ENCODE measurements at regions not wholly inside any gene's neighbourhood (a gene's known extent, or its start where the extent isn't known, plus 50 kb on each side); places are given as distances from the start of the nearest gene placed in this dataset.

DNA sequence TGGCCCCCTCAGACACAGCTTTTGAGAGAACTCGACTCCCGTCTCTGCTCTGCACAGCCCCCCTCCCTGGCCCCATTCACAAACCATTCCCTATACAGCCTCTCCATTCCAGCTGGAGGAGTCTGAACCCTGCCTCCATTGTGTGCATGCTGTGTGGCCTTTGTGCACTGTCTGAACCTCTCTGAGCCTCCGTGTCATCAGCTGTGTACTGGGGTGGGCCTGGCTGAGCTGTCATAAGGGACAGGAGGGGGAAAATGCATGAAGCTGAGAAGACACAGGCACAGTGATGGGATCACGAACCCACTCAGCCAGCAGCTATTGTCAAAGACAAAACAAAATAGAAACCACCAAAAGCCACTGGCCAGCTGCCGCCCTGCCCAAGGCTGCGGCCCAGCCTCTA lies 130.8 kb downstream of the RFLNA start:
- DNase-seq: no peak

DNA sequence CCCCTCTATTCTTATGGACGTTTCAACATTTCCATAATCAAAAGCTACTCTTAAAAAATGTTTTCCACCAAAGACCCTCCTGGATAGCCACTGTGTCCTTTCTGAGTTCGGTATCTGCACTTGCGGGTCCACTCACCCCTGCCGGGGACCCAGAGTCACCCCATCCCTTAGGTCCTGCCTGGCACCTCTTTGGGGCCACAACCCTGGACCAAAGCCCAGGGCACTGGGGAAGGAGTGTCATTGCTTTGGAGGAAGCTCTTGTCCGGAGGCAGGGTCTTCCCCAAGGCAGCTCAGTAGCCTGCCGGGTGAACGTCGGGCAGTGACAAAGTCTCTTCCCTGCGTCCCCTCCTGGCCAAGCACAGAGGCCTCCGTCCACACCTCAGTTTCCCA lies 129.6 kb downstream of the RFLNA start:
- no peak for DNase-seq

DNA sequence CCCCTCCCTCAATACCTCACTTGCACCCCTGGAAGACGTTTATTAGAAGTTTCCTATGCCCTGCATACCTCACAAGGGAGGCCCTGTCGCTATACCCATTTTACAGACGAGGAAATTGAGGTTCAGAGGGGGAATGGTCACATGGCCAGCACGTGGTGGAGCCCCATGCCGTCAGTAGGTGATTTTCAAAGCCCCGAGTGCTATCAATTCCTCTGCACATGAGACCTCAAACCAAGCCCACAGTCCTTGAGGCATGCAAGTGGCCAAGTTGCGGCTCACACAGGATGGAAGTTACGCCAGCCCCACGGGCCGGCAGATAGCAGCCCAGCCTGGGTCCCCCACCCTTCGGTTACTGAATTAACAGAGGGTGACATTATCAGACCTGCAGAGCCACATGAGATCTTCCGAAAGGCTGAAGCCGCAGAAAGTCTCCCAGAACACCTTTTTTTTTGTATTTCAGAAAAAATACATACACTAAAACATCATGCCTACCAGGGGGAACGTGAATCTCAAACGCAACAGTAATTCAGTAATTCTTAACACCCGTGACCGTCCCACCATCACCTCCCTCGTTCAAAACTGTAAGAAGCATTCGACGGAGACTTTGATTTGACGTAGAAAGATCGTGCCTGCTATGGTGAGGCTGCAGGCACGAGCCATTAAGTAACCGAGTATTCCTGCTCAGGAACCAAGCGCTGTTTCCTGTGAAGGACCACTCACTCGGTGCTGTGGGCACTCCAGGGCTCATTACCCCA lies 129.0 kb downstream of the RFLNA start:
- no peak for DNase-seq

DNA sequence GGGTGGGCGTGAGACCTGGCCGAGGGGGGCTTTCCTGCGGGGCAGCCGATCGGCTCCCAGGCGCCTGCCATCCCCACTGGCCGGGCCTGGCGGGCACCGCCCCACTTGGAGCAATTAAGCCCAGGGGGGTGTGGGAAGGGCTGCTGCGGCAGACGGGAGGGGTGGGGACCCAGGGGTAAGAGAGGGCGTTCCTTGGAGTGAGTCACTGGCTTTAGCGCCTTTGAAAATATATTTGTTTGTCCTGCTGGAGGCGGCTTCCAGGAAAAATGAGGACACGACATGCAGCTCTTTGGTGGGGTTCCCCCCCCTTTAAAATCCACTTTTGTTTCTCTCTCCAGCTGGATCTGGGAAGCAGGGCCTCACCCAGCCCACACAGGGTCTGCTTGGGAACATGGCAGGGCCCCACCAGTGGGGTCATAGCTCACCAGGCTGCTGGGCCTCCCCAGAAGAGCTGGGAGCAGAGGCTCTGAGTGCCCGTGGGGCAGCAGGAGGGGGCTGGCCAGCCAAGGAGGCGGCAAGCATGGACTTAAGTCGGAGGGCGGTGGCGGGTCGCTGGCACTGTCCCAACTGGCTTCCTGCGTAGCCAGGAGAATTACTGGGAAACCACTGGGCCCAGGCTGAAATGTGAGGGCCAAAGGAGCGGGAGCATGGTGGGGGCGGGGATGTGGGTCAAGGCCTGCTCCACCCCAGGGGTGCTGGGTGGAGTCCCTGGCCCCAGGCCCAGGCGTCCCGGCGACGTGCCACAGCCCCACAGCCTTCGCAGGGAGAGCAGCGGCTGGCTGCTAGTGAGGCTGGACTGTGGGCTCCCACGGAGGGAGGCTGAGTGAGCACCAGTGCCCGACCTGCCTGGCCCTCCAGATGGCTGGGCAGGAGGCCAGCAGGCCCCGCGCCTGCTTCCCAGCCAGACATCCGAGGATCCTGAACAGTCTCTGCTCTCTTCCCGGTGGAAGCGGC lies 128.0 kb downstream of the RFLNA start:
- peak; percentile 56 to 81 for DNase-seq

DNA sequence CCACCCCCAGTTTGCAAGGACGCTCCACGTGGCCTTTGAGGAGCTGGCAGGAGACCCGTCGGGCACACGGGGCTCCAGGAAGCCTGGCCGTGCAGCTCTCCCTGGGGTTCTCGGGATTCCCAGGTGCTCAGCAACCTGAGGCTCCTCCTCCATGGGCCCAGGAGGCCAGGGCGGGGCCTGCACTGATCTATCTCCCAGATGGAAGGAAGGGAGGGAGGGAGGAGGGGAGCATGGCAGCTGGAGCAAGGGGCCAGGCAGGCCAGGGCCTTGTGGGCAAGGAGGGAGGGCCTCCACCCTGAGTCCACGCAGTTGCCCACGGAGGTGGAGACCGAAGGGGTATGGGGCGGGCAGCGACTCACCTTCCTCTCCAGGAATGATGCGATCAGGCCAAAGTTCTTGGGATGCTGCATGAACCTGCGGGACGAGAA lies 127.3 kb downstream of the RFLNA start:
- peak; percentile 60 to 87 for DNase-seq

DNA sequence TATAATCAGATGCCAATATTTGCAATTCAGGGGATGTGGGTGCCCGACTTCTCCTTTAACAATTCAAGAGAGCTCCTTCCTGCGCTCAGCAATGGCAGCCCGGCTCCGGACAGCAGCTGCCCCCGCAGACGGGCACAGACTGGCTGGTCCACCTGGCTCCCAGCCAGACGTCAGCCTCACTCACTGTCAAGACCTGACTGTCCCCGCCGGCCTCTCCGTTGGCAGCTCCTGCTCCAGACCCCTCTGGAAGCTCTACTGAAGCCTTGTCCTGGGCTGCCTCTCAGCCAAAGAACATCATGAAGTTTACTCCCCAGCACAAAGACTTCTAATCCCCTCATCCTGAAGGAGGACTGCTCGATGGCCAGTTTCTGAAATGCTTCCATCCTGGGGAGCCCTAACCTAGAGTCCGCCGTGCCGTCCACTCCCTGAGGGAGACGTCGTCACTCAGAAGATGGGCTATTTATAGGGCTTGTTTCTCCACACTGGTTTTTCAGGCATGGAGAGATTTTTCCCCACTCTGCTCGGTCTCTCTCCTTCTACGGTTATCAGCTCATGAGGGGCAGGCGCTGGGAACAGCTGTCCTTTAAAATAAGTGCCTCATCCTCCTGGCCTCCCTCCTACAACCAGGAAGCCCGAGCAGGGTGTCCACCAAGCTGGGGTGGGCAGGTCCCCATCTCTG lies 126.2 kb downstream of the RFLNA start:
- DNase-seq: peak in 1 of 2 experiments; percentile 37

DNA sequence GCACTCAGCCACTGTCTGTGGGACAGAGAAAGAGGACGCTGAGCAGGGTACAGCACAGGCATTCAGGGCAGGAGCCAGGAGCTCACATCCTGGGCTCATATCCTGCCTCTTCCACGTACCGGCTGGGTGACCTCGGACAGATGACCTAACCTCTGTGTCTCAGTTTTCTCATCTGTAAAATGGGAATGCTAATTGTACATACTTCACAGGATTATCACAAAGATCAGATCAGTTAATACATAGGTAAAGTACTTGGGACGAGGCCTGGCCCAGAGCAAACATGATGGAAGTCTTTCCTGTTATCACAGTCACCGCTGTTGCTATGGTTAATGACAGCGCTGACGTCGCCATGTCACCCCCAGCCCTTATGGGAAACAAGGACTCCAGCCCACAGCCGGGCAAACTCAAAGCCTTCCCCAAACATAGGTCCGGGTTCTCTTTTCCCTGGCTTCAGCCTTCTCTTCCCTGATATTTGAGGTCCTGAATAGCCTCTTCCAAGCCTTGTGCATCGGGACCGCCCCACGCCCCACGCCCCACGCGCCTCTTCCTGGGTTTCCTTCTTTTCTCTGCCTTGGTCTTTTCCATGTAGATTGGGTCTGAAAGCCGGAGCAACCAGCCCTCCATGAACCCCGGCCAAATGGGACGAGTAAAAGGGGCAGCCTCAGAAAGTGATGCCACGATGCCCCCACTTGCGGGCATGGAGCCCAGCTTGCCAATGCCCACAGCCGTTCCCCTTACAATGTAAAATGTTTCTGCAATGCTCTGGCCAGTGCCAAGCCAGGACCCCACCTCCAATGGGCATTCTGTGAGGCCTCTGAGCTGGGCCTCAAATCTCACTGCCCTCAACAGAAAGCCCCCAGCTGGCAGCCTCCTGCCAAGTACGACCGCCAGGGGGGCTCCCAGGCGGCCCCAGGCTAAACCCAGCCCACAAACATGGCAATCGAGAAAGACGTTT lies 125.4 kb downstream of the RFLNA start:
- no peak for DNase-seq

DNA sequence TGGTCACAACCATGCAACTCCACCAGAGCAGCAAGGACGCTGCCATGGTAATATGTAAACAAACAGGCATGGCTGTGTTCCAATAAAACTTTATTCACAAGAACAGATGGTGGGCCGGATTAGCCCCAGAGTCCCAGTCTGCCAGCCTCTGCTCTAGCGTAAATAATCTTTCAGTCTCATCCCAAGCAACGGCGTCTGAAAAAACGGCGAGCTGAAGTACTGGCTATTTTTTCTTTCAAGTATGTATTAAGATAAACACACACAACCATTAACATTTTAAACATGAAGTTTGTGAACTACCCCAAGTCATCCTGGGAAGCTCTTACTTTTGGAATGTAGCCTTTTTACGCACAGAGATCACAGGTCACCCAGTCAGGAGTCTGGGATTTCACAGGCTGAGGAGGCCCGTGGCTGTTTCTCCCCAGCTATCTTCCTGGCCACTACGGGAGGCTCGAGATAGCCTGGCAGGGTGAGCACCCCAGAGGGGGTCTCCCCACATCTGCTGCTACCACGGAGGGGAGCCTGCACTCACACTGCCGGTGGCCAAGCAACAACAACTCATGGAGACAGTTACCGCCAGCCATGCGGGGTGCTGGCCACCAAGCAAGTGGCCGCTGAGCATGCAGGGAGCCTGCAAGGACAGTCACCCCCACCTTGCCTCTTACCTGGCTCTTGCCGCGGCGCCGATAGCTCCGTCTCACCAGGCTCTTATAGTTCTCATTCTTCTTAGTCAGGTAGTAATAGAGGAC lies 124.6 kb downstream of the RFLNA start:
- DNase-seq: peak in 1 of 2 experiments; percentile 41

DNA sequence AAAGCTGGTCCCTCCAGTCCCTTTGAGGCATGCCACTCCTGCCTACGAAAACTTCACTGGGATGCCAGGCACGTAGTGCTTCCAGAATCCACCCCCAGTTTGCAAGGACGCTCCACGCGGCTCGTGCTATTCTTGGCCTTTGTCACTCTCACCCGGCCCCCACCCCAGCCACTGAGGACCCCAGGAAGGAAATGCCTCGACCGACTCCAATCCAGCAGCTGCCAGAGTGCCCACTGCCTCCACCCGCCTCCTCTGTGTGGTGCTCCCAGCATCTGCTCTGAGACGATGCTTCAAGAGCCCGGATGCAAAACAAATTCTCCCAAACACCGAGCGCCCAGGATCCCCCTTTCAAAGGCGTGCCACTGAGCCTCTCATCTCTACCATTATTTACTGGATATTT lies 123.9 kb downstream of the RFLNA start:
- DNase-seq: no peak

DNA sequence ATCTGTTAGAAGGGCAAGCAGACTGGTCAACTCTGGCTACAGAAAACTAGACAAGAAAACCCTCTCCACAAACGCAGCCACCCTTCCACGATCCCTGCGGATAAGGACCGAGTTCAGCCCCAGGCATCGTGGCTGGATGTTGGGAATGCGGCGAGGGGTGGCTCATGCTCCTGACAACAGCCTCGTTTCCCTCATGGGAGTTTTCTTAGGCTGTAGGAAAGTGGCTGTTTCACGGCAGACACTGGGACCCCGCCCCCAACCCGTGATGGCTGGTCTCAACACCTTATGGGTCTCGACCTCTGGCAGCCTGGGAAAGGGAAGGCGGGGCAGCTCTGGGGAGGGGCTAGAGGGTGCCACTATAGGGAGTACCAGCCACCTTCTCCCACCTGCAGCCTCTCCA lies 123.3 kb downstream of the RFLNA start:
- no peak for DNase-seq

DNA sequence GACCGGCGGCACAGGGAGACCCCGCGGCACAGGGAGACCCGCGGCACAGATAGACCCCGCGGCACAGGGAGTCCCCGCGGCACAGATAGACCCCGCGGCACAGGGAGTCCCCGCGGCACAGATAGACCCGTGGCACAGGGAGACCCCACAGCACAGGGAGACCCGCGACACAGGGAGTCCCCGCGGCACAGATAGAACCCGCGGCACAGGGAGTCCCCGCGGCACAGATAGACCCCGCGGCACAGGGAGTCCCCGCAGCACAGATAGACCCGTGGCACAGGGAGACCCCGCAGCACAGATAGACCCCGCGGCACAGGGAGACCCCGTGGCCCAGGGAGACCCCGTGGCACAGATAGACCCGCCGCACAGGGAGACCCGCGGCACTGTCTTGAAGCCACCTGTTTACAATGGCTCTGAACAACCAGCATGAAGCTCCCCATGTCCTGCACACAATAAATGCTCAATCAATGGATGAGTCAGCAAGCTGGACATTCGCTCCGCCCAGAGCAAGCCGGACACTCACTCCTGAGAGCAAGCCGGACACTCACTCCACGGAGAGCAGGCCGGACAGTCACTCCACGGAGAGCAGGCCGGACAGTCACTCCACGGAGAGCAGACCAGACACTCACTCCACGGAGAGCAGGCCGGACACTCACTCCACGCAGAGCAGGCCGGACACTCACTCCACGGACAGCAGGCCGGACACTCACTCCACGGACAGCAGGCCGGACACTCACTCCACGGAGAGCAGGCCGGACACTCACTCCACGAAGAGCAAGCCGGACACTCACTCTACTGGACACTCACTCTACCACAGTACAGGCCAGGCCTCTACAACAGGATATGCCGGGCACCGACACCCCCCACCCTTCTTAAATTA lies 121.9 kb downstream of the RFLNA start:
- no peak for DNase-seq

DNA sequence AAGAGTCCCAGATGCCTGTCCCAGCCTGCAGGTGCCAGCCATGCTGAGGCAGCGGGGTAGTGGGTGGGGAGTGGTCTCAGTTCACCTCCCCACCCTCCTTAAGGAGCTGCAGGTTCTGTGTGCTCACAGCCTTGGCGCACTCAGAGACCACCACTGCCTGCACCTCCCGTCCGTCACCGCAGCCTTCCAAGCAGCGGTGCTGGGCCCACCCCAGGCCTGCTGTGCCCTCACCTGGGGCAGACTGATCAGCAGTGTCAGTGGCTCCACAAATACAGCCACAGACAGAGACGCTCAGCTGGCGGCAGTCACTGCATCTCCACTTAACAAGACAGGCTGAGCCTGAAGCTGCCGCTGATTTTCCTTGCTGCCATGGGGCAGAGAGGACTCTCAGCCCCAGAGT lies 120.2 kb downstream of the RFLNA start:
- no peak for DNase-seq

DNA sequence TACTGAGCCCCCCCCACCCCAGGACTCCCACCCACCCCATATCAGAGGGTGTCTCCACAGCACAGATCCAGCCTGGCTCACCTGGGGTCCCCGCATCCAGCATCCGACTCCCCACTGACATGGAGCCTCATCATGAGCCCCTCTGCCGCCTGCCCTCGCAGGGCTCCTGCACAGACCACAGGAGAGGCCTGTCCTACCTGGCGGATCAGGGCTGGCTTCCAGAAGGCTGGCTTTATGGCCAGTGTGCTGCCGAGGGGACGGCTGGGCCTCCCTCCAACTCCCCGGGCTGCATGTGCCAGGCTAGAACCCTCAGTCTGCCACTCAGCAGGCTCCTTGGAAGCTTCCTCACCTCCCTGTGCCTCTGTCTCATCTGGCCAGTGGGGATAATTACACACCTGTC lies 119.0 kb downstream of the RFLNA start:
- DNase-seq: peak in 1 of 2 experiments; percentile 43

DNA sequence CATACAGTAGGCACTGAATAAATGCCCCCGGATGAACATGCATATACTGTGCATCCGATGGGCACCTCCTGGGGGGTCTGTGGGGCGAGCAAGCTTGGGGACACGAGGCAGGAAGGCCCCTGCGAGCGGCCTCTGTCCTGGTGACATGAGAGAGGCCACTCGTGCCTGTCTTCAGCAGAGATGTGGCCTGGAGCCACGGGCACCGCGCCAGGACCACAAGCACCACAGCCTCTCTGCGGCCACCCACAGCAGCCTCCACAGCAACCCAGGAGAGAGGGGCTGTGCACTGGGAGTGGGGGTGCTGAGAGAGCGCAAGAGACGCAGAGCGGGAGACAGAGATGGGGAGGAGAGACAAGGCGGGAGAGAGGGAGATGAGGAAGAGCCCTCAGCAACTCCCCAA lies 118.5 kb downstream of the RFLNA start:
- DNase-seq: no peak

DNA sequence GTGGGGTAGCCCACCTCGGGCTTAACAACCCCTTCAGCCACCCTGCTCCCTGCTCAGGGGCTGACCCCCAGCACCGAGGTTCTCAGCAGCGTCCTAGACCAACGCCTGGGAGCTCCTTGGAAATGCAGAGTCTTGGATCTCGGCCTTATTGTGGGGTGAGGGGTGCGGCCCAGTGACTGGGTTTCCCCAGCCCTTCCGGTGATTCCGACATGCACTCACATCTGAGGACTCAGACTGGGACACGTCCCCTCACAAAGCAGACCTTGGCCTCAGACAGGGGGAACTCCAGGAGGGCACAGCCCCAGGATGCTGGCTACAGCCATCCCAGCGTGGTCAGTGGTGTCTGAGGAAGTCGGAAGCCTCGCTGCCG lies 117.7 kb downstream of the RFLNA start:
- DNase-seq: no peak

DNA sequence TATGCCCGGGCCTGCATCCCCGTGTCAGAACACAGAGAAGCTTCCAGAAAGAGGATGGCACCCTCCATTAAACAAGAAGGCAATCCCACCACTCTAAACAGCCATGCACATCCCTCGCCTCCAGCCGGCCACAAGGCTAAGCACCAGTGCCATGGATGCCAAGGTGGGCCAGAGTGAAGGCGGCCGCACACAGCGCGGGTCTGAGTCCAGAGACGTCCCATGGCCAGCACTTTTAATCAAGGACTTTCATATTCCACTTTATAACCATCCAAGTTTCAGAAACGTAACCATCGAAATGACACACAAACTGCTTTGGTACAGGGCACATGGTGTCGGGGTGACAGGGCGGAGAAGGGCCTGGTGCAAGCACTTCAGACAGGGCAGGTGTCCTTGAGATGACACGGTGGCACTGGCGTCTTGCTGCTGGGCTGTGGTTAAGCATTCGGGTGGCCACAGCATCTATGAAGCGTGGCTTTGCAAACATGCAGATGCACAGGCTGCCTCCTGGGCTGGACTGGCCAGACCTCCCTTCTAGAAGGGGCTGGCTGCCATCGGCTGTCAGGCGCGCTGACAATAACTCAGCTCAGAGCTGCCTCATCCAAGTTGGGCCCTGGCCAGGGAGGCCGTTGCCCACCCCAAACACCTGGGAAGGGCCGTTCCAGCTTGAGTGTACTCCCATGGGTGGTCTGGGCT lies 117.2 kb downstream of the RFLNA start:
- DNase-seq: no peak

DNA sequence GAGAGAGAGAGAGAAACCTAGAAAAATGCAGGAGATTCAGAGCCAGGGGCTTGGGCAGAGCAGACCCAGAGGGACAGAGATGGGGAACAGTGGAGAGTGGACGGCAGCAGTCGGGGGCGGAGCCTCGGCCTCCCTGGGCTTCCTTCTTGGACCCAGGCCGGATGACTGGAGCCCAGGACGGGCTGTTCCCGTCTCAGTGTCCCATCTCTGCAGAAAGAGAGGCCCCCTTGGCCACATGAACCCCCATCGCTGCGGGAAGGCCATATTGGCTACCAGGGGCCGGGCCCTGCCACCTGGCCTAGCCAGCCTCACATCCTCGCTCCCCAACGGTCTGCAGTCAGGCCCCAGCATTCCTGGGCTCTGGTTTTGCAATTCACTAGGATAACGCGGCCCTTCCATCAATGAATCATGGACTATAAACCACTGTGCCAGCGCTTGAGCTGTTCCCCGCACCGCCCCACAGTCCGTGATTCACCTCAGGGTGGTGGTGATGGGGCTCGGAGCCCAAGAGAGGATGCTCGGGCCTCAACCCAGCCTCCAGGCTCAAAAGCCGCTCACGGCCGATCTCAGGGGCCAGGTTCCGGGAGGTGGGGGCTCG lies 116.5 kb downstream of the RFLNA start:
- no peak for DNase-seq

DNA sequence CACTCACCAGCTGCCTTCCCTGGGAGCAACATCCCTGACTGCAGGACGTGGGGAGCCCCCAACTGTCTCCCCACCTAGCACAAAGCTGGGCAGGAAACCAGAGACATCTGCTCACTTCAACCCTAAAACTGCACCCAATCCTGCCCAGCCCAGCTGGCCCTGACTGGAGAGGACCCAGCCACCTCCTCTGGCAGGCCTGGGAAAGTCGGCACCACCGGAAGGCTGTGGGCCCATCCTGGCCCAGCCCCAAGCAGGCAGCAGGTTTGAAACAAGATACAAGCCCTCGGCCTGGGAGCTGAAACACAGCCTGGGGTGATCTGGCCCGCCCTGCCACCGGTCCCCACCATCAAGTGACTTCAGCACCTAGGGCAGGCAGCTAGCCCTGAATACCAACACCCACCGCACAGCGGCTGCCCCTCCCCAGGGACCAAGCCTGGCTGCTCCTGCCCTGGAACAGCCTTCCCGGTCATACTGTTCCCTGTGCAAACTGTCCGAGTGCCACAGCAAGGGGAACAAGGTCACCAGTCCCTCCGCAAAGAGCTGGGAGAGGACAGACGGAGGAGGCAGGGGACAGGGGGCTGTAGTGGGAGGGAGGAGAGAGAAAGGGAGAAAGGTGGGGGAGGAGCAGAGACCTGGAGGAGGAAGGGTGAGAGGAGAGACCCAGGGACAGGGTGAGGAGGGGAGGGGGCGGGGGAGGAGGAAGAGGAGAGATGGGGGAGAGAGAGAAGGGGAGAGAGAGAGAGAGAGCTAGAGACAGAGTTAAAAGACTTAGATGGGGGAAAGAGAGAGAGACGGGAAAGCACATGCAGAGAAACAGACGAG lies 115.7 kb downstream of the RFLNA start:
- DNase-seq: peak; percentile 81 to 88
